Activated CD4-positive, alpha-beta T cell treated with anti-CD3 and anti-CD28 coated beads, Interleukin-10, Interleukin-2, amounts not matched to agents 100 ng/mL and 50 ng/mL, durations not matched to agents 16 hours and 8 hours (primary cell): ENCODE measurements at regions not wholly inside any gene's neighbourhood (a gene's known extent, or its start where the extent isn't known, plus 50 kb on each side); places are given as distances from the start of the nearest gene placed in this dataset.
"Not testable (repeated sequence)": the region's sequence is repeated elsewhere in the genome, so short reads cannot be mapped to it uniquely, and the experiment has no call there.

ENCODE experiments used
- DNase-seq: peaks from one replicate; pipeline ENCODE4 v3.0.0-alpha.2; 2020

DNA sequence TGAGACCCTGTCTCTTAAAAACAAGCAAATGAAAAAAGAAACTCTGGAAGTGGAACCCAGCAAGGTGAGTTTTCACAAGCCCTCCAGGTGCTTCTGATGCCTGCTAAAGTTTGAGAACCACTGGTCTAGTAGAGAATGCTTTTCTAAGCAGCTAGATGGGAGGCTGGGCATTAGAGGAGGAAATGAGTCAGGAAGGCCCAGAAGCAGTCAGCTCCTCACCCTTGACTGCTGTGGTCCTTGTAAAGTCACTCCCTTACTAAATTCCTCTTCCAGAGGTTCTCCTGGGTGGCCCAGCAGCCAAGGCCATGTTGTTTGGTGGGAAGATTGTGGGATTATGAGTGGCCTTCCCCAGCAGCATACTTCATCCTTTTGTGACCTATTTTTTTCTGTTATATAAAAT lies 52.0 kb upstream of the FYN start:
- peak; percentile 28 for DNase-seq

DNA sequence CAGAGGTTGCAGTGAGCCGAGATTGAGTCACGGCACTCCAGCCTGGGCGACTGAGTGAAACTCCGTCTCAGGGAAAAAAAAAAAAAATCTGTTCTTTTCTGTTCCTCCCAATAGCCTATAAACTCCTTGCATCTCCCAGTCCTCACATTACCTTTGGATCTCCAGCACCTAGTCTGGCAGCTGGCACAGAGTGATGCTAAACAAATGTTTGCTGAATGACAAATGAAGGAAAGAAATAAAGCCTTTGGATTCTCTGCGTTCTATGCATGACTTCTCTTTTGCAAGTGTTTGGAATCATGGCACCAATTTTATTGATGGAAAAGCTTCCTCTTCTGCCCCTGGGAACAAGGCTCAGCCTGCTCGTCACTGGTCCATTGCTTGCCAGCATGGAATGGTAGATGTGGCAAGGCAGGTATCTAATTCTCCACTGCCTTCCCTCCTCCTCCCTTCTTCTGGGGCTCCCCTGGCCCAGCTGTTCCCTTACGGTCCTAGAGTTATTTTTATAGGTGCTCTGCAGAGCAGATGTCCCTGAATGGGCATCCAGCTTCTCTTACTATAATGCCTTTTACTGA lies 53.6 kb upstream of the FYN start:
- DNase-seq, result no peak

DNA sequence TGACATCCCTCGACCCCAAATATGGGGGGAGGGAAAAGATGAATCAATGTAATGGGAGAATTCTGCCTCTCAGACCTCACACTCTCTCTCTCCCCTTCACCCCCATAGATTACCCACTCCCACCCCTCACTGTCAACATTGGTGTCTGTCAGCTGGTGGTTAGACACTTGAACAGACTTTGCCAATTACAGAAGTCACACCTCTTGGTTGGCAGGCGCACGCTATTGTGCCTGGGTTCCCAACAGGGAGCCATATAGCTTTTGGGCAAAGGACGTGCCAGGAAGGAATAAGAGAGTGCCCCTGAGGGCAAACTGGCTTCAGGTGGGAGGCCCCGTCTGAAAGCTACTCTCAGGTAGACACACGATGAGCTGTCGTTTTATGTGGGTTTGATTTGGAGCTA lies 54.1 kb upstream of the FYN start:
- no peak for DNase-seq

DNA sequence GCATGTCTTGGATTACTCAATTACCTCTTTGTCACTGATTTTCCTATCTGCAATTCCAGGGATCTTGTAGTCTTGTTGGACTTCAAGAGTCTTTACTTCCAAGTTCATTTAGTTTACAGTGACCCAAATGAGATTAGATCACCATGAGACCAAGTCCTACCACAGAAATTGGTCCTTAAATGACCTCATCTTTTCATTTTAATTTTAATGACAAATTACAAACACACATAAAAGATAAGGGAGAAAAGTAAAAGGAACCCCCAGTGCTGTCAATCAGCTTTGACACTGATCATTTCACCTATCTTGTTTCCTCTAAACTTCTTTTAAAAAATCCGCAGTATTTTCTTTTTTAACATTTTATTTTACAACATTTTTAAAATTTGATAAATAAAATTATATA lies 54.9 kb upstream of the FYN start:
- DNase-seq, result no peak

DNA sequence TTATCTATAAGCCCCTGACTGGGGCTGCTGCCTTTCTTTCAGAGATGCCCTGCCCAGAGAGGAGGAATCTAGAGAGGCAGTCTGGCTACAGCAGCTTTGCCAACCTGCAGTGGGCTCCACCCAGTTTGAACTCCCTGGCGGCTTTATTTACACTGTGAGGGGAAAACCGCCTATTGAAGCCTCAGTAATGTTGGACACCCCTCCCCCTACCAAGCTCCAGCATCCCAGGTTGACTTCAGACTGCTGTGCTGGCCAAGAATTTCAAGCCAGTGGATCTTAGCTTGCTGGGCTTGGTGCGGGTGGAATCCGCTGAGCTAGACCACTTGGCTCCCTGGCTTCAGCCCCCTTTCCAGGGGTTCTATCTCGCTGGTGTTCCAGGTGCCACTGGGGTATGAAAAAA lies 61.4 kb upstream of the FYN start:
- not testable (repeated sequence) for DNase-seq

DNA sequence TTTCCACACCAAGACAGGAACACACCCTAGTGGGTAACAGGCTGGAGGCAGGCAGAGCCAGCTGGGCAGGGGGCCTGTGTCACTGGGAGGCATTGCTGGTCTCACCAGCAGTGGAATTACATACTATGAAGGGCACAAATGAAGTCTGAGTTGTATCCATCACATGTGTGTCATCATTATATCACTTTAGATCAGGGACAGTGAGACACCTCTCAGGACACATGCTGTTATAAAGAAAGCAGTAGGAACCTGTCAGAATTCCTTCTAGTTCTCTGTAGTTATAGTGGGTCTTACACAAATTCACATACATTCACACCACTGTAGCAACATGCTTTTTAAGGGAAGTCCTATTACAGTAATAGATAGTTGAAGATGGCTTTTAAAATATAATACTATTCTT lies 63.5 kb upstream of the FYN start:
- no peak for DNase-seq

DNA sequence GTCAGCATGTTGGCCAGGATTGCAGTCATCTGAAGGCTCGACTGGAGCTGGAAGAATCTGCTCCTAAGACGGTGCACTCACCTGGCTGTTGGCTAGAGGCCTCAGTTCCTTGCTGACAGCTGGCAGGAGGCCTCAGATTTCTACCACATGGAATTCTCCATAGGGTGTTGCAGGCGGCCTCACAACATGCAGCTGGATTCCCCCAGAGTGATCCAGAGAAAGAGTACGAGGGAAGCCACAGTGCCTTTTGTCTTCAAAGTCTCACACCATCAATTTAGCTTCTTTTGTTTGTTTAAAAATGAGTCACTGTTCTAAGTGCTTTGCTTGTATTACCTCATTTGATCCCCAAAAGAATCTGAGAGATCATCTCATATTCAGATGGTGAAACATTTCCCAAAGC lies 65.5 kb upstream of the FYN start:
- DNase-seq, result no peak

DNA sequence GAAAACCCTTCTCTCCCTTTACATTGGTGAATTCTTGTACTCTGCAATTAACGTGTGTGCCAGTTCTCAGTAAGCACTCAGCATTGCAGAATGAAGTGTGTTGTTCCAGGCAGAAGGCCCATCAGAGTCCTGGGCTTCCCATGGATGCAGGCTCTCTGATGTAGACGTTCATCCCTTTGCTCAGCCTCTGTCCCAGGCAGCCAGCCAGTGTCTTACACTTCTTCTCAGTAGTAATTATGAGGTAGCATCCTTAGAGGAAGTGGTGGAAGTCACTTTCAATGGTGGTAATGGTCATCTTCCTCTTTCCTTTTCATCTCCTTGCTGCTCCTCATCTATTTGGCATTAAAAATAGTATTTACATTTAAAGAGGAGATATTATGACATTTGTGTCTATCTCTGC lies 66.7 kb upstream of the FYN start:
- no peak for DNase-seq

DNA sequence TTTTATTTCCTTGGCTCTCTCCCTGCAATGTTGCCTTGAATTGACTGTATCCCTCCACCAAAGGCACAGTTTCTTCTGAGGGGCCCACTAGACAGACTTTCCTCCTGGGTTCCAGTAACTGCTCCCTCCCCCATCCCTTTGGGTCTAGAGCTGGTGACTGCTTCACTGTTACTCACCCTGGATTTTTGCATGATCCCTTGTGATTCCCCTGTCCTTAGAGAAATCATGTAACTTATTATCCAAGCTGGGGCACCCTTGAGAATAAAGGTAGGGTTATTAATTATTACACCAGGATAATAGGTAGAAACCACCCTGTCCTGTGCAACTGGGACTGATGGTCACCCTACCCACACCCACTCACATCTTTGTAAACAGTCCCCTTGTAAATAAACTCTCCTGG lies 67.5 kb upstream of the FYN start:
- DNase-seq, result no peak

DNA sequence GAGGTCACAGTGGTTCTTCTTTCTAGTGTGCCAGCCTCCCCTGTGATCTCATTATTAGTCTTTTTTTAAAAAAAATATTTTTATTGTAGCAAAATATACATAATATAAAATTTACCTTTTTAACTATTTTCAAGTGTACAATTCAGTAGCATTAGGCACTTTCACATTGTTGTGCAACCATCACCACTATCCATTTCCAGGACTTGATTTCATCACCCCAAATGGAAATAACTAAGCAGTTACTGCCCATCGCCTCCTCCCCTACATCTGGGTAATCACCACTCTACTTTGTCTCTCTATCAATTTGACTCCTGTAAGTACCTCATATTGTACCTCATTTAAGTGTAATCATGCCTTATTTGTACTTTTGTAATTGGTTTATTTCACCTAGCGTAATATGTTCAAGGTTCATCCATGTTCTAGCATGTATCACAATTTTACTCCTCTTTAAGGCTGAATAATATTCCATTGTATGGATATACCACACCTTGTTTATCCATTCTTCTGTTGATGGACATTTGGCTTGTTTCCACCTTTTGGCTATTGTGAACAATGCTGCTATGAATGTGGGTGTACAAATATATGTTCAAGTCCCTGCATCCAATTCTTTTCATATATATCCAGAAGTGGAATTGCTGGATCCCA lies 68.6 kb upstream of the FYN start:
- DNase-seq, result no peak

DNA sequence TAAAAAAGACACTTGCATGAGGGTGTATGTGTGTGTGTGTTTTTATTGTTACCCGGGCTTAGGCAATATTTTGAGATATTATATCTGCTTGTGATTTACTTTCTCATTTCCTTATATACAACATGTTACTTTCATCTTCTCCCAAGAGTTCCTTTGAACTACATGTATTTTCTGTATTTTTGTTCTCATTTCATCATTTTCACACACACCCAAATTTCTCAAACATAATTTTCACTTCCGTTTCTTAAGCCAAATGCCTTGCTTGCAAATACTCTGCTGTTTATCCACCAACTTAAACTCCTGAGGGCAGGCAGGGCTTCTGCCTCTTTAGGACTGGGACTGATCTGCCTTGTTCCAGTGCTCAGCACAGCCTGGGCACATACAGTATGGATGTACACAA lies 69.3 kb upstream of the FYN start:
- no peak for DNase-seq

DNA sequence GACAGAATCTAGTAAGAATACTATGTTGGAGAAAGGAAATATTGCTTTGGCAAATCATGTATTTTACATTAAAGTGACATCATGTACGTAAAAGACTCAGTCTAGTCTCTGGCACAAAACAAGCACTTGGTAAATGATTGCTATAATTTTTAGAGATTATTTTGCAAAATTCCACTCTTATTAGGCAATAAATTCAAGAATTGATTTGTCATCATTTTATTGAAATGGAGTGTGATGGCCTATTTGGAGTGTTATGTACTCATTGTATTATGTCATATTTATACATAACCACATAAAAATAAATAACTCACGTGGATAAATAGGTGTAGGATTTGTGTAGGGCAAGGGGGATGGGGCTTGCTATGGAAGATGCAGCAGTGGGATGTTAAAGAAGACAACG lies 70.0 kb upstream of the FYN start:
- DNase-seq, result no peak

DNA sequence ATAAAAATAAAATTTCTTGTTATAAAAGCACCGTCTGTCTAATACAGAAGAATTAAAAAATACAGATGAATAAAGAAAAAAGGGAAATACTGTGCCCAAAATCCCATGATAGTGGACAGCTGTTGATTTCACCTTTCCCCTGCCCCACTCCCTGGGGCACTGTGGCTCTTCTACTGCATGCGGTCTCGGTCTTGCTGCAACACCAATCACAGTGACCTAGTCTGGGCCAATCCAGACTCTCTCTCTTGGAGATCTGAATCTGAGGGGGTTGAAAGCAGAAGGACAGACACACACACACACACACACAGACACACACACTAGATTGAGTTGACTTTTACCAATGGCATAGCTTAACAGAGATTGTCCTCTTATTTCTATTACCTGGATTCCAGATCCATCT lies 70.5 kb upstream of the FYN start:
- no peak for DNase-seq

DNA sequence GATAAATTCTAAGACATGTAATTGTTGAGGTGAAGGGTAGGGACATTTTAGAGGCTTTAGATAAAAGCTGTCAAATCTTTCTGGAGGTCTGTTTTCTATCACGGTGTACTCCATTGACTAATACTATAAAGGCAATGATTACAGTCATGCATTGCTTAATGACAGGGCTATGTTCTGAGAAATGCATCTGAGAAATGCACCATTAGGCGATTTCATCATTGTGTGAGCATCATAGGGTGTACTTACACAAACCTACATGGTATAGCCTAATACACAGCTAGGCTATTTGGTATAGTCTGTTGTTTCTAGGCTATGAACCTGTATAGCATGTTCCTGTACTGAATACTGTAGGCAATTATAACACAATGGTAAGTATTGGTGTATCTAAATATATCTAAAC lies 71.3 kb upstream of the FYN start:
- DNase-seq, result no peak

DNA sequence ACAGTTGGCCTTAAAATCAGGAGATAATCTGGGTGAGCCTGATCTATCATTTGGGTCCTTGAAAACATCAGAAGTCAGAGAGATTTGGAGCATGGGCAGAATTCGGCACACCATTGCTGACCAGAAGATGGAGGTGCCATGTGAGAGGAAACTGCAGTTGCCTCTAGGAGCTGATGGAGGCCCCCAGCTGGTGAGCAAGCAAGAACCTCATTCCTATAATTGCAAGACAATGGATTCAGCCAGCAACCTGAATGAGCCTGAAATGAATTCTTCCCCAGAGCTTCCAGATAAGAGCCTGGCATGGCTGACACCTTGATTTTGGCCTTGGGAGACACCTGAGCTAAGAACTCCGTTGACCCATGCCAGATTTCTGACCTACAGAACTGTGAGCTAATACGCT lies 76.3 kb upstream of the FYN start:
- no peak for DNase-seq

DNA sequence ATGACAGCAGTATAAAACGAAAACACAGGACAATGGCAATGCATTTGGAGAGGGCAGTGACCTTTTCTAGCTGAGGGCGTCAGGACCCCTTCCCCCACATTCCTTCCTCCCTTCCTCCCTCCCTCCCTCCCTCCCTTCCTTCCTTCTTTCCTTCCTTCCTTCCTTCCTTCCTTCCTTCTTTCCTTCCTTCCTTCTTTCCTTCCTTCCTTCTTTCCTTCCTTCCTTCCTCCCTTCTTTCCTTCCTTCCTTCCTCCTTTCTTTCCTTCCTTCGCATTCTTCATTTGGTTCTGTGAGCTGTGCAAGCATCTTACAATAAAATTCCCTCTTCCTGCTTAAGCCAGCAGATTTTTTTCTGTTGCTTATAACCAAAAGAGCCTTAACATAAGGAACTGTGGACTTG lies 76.7 kb upstream of the FYN start:
- DNase-seq, result not testable (repeated sequence)

DNA sequence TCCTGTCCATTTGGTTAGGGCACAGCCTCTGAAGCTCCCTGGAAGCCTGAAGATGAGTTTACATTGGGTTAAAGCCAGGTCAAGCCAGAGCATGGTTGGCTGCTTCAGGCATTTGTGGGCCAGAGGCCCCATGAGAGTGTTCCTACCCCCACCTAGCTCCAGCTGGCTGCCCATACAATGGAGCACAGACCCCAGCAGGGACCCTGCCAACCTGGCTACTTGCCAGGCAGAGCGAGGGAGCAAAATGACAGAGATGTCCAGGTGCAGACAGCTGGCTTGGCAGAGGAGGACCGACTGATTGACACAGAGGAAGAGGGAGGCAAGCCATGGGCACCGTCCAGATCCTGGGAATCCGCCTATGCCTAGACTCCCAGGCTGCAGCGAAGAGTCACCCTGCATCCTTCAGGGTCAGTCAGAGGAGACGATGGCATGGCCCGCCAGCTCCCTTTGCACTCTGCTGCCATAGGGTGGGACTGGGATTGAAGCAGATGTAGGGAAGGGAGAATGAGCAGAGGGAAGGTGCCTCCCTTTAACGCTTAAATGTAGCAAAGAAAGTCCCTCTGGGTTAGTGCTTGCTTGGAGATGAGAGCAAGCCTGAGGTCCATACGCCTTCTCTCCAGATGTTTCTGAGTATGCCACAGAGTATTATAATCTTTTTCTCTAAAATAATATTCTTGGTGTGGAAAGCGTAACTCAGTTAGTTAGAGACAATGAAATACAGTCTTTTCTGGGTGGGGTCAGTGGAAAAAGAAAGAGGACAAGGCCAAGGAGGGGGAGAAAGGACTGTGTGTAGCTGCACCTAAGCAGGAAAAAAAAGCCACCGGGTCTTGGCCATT lies 77.6 kb upstream of the FYN start:
- DNase-seq, result no peak

DNA sequence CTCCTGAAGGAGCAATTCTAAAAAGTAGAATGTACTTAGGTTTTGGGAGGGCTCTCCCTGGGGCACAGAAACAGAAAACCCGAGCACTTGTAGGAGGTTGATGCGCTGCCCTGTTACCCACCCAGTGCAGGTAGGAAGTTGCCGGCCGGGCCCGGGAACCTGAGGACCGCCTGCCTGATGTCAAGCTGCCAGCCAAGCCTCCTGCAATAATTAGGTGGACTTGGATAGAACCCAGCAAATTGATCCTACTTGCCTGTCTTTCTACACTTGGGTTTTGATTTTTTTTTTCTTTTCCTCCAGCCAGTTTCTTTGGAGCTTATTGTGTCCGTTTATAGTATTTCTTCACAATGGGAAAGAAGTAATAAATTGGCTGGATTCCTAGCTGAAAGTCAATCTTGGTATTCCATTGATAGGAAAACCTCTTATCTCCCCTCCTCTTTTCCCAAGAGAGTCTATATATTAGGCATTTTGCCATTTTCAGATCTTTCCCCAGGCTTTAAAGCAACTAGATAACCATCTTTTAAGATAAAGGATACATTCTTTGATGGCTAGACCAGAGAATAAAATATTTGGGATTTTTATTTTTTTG lies 78.3 kb upstream of the FYN start:
- no peak for DNase-seq

DNA sequence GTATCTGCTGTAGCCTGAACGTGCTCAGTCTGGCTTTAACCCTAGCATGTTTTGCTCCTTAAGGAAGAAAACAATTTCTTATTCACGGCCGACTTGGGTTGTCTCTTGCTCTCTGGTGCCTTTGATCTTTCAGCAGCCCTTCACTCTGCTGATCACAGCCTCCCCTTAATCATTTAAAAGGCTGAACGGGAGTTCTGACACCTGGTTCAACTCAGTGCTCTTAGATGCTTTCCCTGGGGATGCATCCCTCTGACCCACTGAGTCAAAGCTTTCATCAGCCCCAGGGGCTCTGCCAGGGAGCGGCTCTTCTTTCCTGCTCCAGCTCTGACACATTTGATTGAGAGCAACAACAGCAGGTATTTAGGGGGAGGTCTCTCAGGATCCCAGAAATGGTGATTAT lies 79.0 kb upstream of the FYN start:
- no peak for DNase-seq

DNA sequence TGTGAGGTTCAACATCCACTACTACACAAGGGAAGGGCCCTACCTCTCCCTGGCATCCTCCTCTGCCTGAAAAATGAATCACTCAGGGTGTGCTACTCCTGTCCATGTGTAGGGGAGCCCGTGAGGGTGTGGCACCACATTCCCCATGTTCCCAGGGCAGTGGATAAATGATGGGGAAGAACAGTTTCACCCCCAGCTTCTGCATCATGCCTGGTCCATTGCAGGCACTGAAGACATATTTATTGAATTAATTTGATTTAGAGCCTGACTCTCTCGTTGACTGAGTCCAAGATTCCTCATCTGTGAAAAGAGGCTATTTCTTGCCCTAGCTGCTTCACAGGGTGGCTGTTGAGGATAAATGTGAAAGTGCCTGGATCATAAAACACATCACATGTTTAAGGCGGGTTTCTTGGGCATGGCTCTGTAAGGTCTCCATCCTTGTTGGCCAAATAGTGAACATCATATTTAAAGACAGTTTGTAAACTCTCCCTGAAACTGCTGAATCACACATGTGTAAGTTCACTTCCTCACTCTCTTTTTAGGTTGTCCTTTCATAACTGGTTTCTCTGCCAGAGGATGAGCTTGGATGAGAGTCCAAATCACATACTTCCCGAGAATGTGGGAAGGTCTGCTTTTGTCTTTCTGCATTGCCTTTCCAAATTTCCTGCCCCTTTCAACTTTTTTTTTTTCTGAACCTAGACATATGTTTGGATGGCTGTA lies 79.7 kb upstream of the FYN start:
- DNase-seq, result no peak

DNA sequence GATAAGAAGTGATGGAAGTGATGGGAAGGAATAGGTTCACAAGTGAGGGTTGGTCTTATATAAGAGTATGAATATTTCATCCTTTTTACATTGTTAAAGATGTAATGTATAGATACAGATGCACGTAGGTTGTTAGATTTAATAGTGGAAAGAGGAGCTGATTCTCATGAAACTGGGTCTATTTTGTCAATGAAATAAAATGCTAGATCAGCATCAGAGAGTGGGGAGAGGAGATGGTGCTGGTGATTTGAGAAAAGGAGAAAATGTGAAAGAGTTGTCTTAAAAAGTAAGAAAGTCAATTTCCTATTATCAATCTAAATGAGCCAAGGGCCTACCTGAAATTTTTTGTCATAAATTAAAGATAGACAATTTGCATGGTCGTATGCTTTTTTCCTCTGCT lies 82.8 kb upstream of the FYN start:
- DNase-seq, result no peak

DNA sequence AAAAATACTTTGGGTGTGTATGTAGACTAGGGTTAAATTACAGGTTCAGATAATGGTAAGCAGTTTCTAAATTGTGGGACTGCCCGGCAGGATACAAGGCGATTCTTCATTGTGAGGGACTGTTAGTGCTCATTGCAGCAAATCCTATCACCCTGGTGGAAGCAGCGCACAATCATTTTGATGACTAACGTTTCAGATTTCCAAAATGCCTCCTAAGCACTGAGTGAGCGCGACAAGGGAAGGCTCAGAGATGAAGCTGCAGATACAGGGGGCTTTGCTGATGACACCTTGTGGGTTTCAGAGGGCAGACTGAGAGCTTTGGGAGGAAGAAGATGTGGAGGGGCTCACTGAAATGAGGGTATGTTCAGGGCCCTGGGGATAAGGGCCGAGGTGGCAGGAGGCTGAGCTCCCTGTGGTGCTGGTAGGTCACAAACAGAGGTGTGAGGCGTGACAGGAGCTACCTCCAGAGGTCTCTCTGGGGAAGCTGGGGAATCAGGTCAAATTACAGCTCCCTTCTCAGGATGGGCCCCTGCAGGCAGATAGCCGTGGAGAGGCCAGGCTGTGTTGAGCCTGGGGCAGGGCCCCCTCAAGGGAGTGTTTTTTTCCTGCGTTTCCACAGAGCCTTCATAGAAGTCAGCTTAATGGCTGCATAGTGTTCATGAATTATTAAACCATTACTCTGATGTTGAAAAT lies 84.5 kb upstream of the FYN start:
- no peak for DNase-seq

DNA sequence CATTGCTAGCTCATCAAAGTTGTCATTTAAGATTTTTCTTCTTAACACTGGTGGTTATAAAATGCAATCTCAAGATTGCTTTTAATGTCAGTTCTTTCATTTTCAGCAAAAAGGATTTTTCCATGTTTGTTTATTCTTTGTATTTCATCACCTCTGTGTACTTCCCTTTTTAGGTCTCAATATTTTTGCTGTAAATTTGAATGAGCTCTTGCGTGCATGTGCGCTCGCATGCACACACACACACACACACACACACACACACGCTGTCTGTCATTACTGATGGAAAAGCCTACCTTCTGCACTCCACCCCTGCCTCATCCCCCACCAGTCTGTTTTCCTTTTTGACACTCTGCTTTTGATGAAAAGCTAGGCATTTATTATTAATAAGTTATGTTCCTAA lies 85.3 kb upstream of the FYN start:
- no peak for DNase-seq
